ENCODE measurements at regions not wholly inside any gene's neighbourhood (a gene's known extent, or its start where the extent isn't known, plus 50 kb on each side); places are given as distances from the start of the nearest gene placed in this dataset.

GRCh38 chrX:45955661-45956060 lies 589.6 kb downstream of the ZNF674 start:
- TF ChIP-seq CTCF (IDR thresholded peaks at IDR 0.05) (no peak), POLR2A (IDR thresholded peaks at IDR 0.05) (no peak)
